SK-MEL-5 (cell line): ENCODE measurements at regions not wholly inside any gene's neighbourhood (a gene's known extent, or its start where the extent isn't known, plus 50 kb on each side); places are given as distances from the start of the nearest gene placed in this dataset.
A peak's percentile ranks its signal among the peaks of the same experiment; 100 is the strongest.
"Not testable (repeated sequence)": the region's sequence is repeated elsewhere in the genome, so short reads cannot be mapped to it uniquely, and the experiment has no call there.

Experiments
- DNase-seq: peaks from one replicate; pipeline ENCODE4 v3.0.0-alpha.2; 2016; ENCODE audit warnings: low read depth, low spot score
- in situ Hi-C: cut with HindIII; loops from 2 replicates; pipeline ENCODE4 v1.10.0; 2016; ENCODE audit warnings: low sequenced_read_pairs, high pct_unique_total_duplicates, low pct_unique_long_range_greater_than_20kb

DNA sequence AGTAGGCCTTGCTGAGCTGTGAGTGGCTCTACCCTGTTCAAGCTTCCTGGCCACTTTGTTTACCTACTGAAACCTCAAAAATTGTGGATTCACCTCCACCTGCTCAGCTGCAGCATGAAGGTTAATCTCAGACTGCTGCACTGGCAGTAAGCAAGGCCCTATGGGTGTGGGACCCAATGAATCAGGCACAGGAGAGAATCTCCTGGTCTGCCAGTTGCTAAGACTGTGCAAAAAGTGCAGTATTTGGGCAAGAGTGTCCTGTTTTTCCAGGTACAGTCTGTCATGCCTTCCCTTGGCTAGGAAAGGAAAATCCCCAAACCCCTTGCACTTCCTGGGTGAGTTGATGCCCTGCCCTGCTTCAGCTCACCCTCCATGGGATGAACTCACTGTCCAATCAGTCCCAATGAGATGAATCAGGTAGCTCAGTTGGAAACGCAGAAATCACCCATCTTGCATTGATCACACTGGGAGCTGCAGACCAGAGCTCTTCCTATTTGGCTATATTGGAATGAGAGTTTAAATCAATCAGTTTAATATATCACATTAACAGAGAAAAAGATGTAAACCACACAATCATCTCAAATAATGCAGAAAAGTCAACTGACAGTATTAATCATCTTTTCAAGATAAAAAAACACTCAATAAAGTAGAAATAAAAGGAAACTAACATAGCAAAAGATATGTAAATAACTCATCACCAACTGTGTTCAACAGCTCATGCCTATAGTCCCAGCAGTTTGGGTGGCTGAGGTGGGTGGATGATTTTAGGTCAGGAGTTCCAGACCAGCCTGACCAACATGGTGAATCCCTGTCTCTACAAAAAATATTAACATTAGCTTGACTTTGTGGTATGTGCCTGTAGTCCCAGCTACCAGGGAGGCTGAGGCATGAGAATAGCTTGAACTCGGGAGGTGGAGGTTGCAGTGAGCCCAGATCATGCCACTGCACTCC is 1638.4 kb downstream of the SPATA31A7 start:
- in situ Hi-C loops, DNase-seq: not testable (repeated sequence)

DNA sequence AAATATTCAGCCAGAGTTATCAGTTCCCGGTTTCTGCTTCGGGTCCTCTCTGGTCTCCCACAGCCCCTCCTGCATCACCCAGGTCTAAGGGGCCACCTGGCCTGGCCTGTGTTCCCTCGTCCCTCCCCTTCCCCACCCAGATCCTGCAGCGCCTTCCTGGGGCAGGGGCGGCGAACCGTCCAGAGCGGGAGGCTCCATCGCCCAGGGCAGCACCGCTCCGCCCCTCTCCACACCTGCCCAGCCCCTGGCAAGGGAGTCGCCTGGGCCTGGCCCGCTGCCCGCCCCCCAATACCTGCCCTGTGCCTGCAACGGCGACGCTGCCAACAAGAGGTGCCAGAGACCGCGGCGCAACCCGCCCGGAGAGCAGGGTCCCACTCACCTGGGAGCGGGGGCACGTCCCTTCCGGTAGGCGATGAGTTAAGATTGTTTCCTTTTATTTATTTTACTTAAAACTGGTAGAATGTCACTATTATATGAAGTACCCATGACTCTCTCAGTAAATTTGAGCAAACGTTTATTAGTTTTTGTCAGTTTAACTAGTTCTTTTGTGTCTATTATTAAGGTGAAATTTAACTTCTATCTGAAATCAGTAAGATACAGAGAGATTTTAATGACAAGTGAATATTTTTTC is 1641.1 kb downstream of the SPATA31A7 start:
- DNase-seq, in situ Hi-C loops: not testable (repeated sequence)

DNA sequence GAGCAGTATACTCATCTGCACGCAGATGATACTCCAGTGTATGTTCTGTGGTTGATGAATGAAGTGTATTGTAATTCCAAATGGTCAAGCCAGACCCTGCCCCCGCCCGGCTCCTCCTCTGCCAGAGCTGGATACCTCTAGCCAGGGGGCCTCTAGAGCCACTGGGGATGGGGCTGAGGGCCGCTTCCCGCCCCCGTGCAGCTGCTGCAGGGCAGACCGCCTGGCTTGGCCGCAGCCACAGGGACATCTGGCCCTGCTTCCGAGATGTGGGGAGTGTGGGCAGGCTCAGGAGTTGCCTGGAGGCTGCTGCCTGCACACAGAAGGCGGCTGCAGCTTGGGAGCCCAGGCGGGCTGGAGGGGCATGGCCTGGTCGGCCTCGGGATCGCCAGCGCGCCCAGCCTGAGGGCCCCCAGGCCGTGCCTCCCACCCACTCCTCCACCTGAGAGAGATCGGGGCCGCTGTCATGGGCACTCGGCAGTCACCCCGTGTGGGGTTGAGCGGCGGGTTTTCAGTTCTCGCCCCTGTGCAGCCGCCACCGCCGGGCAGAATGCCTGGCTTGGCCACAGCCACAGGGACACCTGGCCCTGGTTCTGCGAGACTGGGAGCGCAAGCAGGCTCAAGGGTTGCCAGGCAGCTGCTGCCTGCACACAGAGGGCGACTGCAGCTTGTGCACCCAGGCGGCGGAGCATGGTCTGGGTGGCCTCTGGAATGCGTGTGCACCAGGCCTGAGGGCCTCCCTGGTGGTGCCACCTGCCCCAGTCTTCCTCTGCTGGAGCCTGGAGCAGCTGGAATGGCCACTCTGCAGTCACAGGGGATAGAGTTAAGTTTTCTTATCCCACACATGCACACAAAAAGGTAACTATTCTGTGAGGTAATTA is 1643.7 kb downstream of the SPATA31A7 start:
- DNase-seq, in situ Hi-C loops: not testable (repeated sequence)

DNA sequence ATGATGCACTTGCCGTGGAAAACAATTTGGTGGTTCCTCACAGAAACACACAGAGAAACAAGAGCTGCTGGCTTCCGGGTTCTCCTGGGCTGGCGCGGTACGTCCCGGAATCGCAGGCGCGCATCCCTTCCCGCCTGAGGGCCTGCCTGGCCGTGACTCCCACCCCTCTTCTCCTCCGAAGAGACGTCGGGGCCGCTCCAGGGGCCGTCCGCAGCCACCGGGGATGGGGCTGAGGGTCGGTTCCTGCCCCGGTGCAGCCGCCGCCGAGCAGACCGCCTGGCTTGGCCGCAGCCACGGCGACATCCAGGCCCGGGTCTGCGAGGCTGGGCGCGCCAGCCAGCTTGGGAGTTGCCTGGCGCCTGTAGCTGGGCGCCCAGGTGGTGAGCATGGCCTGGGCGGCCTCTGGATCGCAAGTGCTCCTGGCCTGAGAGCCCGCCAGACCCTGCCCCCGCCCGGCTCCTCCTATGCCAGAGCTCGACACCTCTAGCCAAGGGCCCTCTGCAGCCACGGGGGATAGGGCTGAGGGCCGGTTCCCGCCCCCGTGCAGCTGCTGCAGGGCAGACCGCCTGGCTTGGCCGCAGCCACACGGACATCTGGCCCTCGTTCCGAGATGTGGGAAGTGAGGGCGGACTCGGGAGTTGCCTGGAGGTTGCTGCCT is 1647.5 kb downstream of the SPATA31A7 start:
- in situ Hi-C loops: not testable (repeated sequence)
- peak; percentile 10 for DNase-seq

DNA sequence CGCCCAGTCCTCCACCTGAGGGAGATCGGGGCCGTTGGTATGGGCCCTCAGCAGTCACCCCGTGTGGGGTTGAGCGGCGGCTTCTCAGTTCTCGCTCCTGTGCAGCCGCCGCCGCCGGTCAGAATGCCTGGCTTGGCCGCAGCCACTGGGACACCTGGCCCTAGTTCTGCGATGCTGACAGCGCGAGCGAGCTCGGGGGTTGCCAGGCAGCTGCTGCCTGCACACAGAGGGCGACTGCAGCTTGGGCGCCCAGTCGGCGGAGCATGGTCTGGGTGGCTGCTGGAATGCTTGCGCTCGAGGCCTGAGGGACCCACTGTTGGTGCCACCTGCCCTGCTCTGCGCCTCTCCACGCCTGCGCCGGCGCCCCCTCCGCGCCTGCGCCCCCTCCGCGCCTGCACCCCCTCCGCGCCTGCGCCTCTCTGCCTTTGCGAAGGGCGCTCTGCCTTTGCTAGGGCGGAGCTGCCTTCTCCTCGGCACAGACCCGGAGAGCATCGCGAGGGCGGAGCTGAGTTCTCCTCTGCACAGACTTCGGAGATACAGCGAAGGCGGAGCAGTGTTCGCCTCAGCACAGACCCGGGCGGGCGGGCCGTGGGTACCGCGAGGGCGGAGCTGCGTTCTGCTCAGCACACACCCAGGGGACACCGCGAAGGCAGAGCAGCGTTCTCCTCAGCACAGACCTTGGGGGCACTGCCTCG is 1648.3 kb downstream of the SPATA31A7 start:
- in situ Hi-C loops: not testable (repeated sequence)
- peak; percentile 91 for DNase-seq

DNA sequence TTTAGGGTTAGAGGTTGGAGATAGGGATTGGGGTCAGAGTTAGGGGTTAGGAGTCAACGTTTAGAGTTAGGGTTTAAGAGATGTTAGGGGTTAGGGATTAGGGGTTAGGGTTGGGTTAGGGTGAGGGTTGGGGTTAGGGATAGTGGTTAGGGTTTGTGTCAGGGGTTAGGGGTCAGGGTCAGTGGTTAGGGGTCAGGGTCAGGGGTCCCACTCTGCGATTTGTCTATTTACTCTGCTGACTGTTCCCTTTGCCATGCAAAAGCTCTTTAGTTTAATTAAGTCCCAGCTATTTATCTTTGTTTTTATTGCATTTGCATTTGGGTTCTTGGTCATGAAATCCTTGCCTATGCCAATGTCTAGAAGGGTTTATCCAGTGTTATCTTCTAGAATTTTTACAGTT is 1649.3 kb downstream of the SPATA31A7 start:
- in situ Hi-C loops, DNase-seq: not testable (repeated sequence)

DNA sequence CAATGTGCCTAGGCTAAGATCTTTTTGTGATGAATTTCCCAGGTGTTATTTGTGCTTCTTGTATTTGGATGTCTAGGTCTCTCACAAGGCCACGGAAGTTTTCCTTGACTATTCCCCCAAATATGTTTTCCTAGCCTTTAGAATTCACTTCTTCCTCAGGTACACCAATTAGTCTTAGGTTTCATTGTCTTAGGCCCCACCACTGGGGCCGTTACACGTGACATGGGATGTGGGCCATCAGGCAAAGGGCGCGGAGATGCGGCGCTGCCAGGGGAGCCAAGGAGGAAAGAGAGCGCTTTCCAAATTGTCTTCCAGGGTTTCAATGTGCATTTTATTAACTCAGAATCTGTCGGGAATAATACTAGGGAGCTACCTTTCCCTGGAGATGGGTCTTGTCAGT is 1653.3 kb downstream of the SPATA31A7 start:
- in situ Hi-C loops, DNase-seq: not testable (repeated sequence)

DNA sequence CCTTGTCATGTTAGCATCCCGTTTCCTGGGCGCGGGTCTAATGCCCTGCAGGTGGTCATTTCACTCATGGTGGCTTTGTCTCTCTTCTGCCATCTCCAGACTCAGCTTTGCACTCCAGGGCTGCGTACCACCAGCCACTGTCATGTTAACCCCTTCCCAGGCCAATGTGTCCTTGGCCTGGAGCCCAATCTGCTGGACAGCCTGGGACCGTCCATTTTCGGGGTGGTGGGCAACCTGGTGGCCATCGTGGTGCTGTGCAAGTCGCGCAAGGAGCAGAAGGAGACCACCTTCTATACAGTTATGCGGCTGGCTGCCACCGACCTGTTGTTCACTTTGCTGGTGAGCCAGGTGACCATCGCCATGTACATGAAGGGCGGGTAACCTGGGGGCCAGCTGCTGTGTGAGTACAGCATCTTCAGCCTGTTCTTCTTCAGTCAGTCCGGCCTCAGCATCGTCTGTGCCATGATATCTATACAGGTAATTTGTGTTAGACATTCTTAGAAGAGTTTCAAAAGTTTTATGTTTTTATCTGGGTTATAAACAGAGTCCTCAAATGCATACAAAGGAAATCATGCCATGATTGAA is 1654.0 kb downstream of the SPATA31A7 start:
- in situ Hi-C loops, DNase-seq: not testable (repeated sequence)

DNA sequence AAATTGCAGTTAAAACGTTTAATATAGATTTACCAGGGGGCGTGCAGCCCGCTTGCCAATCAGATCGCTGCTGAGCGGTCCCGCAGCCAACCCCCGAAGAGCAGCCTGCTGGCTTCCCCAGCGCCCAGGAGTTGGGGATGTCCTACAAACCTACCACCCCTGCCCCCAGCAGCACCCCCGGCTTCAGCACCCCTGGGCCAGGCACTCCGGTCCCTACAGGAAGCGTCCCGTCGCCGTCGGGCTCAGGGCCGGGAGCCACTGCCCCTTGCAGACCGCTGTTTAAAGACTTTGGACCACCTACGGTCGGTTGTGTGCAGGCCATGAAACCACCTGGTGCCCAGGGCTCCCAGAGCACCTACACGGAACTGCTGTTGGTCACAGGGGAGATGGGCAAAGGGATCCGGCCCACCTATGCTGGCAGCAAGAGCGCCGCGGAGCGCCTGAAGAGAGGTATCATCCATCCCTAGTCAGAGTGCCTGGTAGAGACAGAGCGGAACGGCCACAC is 1654.9 kb downstream of the SPATA31A7 start:
- in situ Hi-C loops, DNase-seq: not testable (repeated sequence)

DNA sequence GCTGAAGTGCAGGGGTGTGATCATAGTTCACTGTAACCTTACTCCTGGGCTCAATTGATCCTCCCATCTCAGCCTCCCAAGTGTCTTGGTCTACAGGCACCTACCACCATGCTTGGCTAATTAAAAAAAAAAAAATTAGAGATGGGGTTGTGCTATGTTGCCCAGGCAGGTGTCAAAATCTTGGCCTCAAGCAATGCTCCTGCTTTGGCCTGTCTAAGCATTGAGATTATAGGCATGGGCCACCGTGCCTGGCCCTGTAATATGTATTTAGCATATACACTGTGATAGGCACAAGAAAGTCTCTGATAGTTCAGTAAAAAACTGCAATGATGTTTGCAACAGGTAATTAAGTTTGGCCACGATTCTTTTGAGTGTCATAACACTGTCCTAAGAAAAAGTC is 1658.4 kb downstream of the SPATA31A7 start:
- in situ Hi-C loops: not testable (repeated sequence)

DNA sequence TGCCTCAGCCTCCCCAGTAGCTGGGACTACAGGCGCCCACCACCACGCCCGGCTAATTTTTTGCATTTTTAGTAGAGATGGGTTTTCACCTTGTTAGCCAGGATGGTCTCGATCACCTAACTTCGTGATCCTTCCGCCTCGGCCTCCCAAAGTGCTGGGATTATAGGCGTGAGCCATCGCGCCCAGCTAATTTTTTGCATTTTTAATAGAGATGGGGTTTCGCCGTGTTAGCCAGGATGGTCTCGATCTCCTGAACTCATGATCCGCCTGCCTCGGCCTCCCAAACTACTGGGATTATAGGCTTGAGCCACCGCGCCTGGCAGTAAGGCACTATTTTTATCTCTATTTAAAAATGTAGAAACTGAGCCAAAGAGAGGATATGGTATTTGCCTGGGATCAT is 1660.2 kb downstream of the SPATA31A7 start:
- in situ Hi-C loops, DNase-seq: not testable (repeated sequence)

More for the DNA sequence above, 1658.4 kb downstream of the SPATA31A7 start:
- DNase-seq: not testable (repeated sequence)

DNA sequence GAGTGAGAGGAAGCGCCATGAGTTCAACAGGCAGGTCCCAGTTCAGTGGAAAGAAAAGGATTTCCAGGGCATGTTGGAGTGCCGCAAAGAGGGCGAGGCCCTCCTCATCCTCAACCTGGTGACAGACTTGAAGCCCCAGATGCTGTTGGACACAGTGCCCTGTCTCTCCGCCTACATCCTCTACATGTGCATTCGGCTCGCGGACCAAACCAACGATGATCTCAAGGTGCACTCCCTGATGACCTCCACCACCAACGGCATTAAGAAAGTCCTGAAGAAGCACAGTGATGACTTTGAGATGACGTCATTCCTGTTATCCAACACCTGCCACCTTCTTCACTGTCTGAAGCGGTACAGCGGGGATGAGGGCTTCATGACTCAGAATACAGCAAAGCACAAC is 1667.4 kb downstream of the SPATA31A7 start:
- DNase-seq, in situ Hi-C loops: not testable (repeated sequence)

DNA sequence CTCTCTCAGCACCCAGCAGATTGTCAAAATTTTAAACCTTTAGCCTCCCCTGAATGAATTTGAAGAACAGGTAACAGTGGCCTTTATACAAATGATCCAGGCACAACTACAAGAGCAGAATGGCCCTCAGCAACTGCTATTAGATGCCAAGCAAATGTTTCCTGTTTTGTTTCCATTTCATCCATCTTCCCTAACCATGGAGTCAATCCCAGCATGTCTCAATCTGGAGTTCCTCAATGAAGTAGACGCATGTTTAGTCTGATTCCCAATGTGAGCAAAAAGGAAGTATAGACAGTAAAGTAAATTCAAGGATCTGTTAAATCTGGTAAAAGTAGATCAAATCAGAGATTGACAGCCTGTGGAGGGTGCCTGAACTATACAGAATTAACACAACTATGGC is 1668.4 kb downstream of the SPATA31A7 start:
- in situ Hi-C loops, DNase-seq: not testable (repeated sequence)

DNA sequence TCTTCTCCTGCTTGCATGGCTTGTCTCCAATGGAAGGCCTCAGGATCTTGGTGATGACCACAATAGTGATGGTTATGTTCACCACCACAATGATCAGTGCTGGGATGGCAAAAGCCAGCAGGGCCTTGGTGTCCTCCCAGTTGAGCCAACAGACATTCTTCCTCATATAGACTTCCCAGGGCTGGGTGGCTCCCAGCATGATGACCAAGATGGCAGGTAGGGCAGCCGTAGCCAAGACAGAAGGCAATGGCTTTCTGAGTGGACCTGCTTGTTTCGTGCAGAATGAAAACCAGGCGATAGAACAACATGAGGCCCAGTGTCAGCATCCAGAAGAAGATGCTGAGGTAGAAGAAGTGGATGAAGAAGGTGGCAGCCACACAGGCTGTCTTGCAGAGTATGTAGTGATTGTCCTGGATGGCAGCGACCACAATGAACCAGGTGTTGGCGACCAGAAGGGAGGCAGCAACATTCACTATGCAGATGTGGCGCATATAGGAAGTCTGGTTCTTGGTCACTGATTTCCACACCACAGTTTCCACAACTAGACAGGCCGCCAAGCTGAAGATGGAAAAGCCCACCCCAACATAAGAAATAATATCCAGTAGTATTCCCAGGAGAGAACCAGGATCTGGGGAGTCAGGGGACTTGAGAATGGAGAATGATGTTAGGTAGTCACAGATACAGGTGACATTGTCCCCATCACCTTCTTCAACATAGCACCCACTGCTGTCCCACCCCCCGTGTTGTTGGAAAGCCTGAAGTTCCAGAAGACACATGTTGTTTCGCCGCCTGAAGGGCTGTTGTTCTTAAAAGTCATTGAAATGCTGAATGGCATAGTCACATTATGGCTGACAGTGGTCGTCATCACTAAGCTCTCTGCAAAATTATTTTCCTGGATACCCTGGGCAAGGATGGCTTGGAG is 1671.4 kb downstream of the SPATA31A7 start:
- in situ Hi-C loops, DNase-seq: not testable (repeated sequence)

DNA sequence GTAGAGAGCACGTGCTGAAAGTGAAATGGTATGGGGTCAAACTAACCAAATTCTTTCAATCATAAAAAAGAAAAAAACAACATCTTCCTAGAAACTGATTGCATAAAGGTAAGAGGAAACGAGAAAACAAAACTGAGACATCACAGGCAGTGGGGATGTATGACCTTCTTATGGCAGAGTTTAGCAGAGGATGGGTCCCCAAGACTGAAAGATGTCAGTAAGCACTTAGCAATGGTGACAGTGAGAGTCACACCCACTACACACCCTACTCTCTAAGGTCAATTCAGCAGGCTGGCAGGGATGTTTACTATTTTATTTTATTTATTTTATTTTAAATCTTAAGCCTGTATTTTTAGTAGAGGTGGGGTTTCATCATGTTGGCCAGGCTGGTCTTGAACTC is 1672.3 kb downstream of the SPATA31A7 start:
- DNase-seq, in situ Hi-C loops: not testable (repeated sequence)
